HG03439 (cell line): ENCODE measurements at regions not wholly inside any gene's neighbourhood (a gene's known extent, or its start where the extent isn't known, plus 50 kb on each side); places are given as distances from the start of the nearest gene placed in this dataset.
"Not testable (repeated sequence)": the region's sequence is repeated elsewhere in the genome, so short reads cannot be mapped to it uniquely, and the experiment has no call there.

Source experiments
- ATAC-seq: cut with Tn5 transposase; IDR thresholded peaks from one replicate; pipeline ENCODE4 v1.9.1; 2021; ENCODE audit warnings: mild to moderate bottlenecking, moderate library complexity; ENCODE audit not compliant: unreplicated experiment

DNA sequence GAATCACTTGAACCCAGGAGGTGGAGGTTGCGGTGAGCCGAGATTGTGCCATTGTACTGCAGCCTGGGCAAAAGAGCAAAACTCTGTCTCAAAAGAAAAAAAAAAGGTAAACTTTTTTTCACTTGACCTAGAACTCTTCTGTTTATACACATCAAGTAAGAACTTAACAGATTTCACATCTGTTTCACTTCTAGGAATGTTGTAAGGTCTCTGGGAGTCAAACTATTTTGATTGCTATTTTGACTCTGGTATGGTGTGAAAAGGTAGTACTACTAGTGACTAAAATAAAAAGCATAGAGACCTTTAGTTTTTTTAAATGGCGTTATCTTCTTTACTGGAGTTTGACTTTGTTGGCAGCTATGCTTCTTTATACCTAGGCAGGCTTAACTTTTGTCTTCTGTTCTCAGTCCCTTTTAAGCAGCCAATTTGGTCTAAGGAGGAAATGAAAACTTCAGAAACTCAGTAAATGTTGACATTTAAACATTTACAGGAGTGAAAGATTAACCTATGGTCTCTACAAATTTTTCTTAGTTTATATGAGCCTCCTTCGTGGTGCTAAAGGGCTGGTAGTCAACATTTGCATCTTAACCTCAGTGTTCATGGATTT lies 84.7 kb downstream of the METTL2B start:
- ATAC-seq, result not testable (repeated sequence)

DNA sequence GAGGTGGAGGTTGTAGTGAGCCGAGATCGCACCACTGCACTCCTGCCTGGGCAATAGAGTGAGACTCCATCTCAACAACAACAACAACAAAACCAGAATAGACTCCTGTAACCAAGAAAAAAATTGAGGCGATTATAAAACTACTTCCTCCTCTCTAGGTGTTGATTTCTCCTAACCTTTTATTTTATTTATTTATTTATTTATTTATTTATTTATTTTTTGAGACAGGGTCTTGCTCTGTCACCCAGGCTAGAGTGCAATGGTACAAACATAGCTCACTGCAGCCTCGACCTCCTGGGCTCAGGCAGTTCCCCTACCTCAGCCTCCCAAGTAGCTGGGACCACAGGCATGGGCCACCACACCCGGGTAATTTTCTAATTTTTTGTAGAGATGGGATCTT lies 86.2 kb downstream of the METTL2B start:
- not testable (repeated sequence) for ATAC-seq

DNA sequence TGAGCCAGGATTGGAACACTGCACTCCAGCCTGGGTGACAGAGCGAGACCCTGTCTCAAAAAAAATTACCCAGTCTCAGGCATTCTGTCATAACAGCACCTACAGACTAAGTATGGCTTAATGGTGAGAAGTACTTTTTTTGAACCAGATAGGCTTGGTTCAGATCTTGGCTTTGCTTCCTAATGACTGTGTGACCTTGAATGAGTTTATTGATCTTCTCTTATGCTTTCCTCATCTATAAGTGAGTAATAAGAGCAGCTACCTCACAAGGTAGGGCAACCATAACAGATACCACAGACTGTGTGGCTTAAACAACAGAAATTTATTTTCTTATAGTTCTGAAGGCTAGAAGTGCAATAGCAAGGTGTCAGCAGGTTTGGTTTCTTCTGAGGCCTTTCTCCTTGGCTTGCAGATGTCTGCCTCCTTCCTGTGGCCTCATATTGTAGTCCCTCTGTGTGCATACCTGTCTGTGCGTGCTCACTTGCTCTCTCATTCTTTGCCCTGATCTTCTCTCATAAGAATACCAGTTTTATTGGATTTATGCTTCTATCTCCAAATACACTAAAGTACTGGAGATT lies 87.7 kb downstream of the METTL2B start:
- not testable (repeated sequence) for ATAC-seq

DNA sequence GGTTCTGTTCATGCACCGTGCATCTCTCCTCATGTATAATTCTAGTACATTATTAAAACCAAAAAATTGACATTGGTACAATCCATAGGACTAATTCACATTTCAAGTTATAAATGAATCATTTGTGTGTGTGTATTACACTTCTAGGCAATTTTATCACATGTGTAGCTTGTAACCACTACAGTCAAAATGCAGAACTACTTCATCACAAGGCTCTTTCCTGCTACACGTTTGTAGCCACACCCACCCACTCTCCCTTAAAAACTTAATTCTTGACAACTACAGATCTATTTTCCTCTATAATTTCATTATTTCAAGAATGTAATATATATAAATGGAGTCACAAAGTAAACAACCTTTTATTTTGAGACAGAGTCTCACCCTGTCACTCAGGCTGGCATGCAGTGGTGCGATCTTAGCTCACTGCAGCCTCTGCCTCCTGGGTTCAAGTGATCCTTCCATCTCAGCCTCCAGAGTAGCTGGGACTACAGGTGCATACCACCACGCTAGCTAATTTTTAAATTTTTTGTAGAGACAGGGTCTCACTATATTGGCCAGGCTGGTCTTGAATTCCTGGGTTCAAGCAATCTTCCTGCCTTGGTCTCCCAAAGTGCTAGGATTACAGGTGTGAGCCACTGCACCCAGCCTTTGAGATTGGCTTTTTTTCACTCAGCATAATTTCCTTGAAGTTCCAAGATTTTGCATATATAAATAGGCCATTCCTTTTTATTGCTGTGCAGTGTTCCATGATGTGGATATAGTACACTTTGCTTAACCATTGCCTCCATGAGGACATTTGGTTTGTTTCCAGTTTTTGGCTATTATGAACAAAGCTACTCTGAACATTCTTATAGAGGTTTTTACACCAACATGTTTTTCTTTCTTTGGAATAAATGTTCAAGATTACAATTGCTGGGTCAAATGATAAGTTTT lies 88.7 kb downstream of the METTL2B start:
- not testable (repeated sequence) for ATAC-seq

DNA sequence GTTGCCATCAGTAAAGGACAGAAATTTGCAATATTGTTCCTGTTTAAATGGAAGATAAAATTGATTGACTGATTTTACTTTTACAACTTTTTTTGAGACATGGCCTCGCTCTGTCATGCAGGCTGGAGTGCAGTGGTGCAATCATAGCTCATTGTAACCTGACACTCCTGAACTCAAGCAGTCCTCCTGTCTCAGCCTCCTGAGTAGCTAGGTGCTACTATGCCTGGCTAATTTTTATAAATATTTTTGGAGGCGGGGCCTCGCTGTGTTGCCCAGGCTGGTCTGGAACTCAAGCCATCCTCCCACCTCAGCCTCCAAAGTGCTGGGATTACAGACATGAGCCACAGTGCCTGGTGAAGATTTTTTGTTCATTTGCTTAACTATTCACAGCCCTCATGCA lies 96.8 kb upstream of the GARIN1A start:
- ATAC-seq, result not testable (repeated sequence)

DNA sequence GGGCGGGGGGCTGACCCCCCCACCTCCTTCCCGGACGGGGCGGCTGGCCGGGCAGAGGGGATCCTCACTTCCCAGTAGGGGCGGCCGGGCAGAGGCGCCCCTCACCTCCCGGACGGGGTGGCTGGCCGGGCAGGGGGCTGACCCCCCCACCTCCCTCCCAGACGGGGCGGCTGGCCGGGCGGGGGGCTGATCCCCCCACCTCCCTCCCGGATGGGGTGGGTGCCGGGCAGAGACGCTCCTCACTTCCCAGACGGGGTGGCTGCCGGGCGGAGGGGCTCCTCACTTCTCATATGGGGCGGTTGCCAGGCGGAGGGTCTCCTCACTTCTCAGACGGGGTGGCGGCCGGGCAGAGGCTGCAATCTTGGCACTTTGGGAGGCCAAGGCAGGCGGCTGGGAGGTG lies 95.1 kb upstream of the GARIN1A start:
- ATAC-seq, result not testable (repeated sequence)

DNA sequence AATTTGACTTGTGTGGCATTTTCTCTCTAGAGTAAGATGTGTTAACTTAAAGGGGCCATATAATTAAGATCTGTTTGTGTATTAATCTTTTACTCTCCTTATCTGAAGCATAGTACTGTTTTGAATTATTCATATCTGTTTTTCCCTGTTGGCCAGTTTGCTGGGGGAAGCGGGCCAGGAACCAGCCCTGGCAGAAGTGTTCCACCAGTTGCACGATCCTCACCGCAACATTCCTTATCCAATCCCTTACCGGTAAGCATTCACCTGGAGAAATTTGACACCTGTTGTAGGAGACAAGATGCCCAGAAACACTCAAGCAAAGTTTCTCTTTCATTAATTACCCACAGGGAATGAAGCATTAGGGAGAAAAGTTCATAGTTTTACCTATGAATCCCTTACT lies 92.2 kb upstream of the GARIN1A start:
- not testable (repeated sequence) for ATAC-seq

DNA sequence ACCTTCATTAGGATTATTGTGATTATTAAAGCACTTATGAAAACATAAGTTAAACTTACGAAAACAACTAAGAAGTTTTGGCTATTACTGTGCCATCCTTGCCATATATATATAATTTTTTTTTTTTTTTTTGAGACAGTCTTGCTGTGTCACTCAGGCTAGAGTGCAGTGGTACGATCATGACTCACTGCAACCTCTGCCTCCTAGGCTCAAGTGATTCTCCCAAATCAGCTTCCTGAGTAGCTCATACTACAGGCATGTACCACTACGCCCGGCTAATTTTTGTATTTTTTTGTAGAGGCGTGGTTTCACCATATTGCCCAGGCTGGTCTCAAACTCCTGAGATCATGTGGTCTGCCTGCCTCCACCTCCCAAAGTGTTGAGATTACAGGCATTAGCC lies 91.0 kb upstream of the GARIN1A start:
- ATAC-seq, result not testable (repeated sequence)

DNA sequence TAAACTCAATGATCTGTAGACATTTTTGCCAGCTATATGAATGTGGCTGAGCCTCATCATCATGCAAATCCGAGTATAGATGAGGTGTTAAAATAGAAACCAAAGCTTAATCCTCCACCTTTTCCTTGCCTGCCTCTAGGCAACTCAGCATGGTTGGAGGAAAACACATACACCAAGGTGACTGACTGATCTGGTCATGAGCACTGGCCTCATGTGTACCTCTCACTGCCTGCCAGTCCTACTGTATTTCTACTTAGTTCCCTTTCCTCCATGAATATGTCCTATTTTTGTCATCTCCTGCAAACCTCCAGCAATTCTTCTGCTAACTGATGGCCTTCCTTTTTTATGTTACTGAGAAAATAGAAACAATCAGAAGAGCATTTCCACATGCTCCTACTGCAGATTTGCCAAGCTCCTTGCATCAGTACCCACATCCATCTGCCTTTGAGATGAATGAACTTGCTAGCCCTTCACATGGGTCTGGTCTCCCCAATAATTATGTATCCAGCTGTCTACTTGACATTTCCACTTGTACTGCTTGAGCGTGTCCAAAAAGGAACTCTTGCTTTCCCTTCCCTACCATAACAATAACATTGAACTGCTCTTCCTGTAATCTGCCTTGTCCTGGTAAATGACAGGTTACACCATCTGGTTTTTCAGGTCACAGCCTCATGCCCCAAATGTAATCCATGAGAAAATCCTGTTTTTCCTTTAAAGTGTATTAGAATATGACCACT lies 90.1 kb upstream of the GARIN1A start:
- ATAC-seq, result not testable (repeated sequence)

DNA sequence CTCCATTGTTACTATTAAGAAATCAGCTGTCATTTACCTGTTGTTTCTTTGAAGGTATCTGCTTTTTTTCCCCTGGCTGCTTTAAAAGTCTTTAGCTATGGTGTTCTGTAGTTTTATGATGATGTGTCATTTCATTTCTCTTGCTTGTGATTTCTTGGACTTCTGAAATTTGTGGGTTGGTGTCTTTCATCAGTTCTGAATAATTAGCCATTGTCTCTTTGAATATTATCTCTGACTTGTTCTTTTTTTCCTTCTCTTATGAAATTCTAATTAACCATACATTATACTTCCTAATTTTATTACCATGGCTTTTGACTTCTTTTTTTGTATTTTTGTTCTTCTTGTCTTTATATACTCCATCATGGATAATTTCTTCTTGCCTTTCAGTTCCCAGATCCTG lies 85.4 kb upstream of the GARIN1A start:
- ATAC-seq, result not testable (repeated sequence)

DNA sequence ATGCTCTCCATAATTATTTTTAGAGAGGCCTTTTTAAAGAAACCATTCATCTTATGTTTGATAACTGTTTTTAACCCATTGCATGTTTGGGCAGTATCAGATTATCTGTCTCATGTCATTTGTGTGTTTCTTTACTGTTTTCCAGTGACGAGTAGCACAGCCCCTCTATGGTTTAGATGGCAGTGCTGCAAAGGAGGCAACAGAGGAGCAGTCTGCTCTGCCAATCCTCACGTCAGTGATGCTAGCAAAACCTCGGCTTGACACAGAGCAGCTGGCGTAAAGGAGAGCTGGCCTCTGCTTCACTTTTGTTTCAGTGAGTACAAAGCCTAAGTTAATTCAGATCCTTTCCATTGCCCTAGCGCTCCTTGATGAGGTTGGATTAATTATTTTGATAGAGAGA lies 80.4 kb upstream of the GARIN1A start:
- ATAC-seq, result no peak

DNA sequence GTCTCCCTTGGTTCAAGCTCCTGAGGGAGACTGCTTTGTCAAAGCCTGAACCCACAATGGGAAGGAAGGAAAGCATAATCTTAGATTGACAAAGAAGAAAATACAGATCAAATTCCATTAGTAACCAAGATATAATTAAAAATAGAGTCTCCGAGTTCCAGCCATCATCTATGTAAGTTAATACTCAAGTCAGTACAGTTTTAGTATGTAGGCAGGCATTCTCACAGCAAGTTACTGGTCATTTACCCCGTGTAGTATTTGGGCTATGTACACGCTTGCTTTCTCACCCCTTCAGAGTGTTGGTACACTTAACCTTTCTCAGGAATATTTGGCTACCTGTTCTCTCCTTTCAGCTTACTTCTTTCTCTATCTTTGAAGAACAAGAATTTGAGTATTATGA lies 79.9 kb upstream of the GARIN1A start:
- not testable (repeated sequence) for ATAC-seq

- ATAC-seq, result not testable (repeated sequence)
These were observed 78.0 kb upstream of the GARIN1A start for GRCh38 chr7:128594061-128594460.

- not testable (repeated sequence) for ATAC-seq
These were observed 75.6 kb upstream of the GARIN1A start for GRCh38 chr7:128596336-128597128.

GRCh38 chr7:128598946-128599345 lies 73.1 kb upstream of the GARIN1A start:
- not testable (repeated sequence) for ATAC-seq

- peak; percentile 75 for ATAC-seq
These were observed 63.2 kb upstream of the GARIN1A start for GRCh38 chr7:128608678-128609421.

DNA sequence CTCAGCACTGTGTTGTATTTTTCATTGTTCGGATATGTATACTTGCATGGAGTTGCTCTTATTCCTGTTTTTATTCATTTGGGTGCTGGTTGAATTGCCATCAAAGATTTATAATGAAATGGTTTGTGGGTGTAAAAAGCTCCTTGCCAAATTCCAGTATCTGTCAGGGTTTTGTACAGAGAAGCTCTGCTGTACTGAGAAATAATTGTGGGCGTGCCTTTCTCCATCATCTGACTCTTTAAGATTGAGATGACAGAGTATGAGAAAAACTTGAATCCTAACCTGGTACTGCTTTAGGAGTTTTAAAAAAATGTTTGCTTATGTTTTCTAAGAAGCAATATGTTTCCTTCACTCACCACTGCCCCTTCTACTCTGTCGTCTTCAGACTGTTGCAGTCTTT lies 58.7 kb upstream of the GARIN1A start:
- not testable (repeated sequence) for ATAC-seq

- not testable (repeated sequence) for ATAC-seq
These were observed 57.3 kb upstream of the GARIN1A start for GRCh38 chr7:128614812-128615211.

DNA sequence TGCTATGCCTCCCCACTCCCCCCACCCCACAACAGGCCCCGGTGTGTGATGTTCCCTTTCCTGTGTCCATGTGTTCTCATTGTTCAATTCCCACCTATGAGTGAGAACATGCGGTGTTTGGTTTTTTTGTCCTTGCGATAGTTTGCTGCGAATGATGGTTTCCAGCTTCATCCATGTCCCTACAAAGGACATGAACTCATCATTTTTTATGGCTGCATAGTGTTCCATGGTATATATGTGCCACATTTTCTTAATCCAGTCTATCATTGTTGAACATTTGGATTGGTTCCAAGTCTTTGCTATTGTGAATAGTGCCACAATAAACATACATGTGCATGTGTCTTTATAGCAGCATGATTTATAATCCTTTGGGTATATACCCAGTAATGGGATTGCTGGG lies 55.3 kb upstream of the GARIN1A start:
- ATAC-seq, result not testable (repeated sequence)
